ENCODE measurements at regions not wholly inside any gene's neighbourhood (a gene's known extent, or its start where the extent isn't known, plus 50 kb on each side); places are given as distances from the start of the nearest gene placed in this dataset.

- TF ChIP-seq POLR2A (IDR thresholded peaks at IDR 0.05; ENCODE audit: control extremely low read depth in 1 of 2, low read depth in 2 of 2, low read length in 2 of 2) (no peak), YY1 (IDR thresholded peaks at IDR 0.05; ENCODE audit: low read depth, low read length) (no peak), FOSL1 (IDR thresholded peaks at IDR 0.05; ENCODE audit: insufficient read depth, low read depth, low read length) (no peak), TAF7 (optimal IDR thresholded peaks at IDR 0.05; ENCODE audit: borderline replicate concordance, low read depth, low read length) (no peak), SUZ12 (IDR thresholded peaks at IDR 0.05; ENCODE audit: low read length) (no peak), CHD2 (IDR thresholded peaks at IDR 0.05; ENCODE audit: low read length) (no peak), TAF1 (IDR thresholded peaks at IDR 0.05; ENCODE audit: low read depth, low read length) (no peak), ATF2 (IDR thresholded peaks at IDR 0.05; ENCODE audit: low read length) (no peak), RFX5 (IDR thresholded peaks at IDR 0.05; ENCODE audit: borderline replicate concordance, low read depth, low read length) (no peak), TEAD4 (IDR thresholded peaks at IDR 0.05; ENCODE audit: low read depth, low read length) (no peak), SP1 (IDR thresholded peaks at IDR 0.05; ENCODE audit: low read depth, low read length) (no peak)
- TF ChIP-seq, protein P1, sequence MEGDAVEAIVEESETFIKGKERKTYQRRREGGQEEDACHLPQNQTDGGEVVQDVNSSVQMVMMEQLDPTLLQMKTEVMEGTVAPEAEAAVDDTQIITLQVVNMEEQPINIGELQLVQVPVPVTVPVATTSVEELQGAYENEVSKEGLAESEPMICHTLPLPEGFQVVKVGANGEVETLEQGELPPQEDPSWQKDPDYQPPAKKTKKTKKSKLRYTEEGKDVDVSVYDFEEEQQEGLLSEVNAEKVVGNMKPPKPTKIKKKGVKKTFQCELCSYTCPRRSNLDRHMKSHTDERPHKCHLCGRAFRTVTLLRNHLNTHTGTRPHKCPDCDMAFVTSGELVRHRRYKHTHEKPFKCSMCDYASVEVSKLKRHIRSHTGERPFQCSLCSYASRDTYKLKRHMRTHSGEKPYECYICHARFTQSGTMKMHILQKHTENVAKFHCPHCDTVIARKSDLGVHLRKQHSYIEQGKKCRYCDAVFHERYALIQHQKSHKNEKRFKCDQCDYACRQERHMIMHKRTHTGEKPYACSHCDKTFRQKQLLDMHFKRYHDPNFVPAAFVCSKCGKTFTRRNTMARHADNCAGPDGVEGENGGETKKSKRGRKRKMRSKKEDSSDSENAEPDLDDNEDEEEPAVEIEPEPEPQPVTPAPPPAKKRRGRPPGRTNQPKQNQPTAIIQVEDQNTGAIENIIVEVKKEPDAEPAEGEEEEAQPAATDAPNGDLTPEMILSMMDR (IDR thresholded peaks at IDR 0.05; ENCODE audit: control extremely low read depth in 1 of 3, insufficient read depth in 1 of 3, low read depth in 1 of 3, low read length in 3 of 3), result no peak
Measured at GRCh38 chr9:81113453-81114124, 575.8 kb downstream of the TLE1 start.
